GM23338 (cell line): ENCODE measurements at regions not wholly inside any gene's neighbourhood (a gene's known extent, or its start where the extent isn't known, plus 50 kb on each side); places are given as distances from the start of the nearest gene placed in this dataset.

ENCODE experiments used
- ATAC-seq: fragments of 200-7000 bp; cut with Tn5 transposase; 3 replicates; pipeline ENCODE4 v1.9.1; 2020
- DNase-seq: peaks from one replicate; pipeline ENCODE4 v3.0.0-alpha.2; 2015; ENCODE audit warnings: low spot score
- H2AFZ ChIP-seq: fragments of 200-600 bp; sonication (generic); 2 replicates; pipeline ENCODE4 v1.8.0; 2016; ENCODE audit warnings: antibody characterized with exemption, mild to moderate bottlenecking, moderate library complexity
- H3F3A ChIP-seq: fragments of 200-600 bp; sonication (generic); replicated peaks from 2 replicates; pipeline ENCODE4 v1.8.0; 2017; ENCODE audit warnings: antibody characterized with exemption, mixed run types, low read depth
- H3K27ac ChIP-seq: fragments of 200-600 bp; sonication (generic); 2 replicates; pipeline ENCODE4 v1.6.1; 2016; ENCODE audit warnings: low read depth
- H3K27me3 ChIP-seq: fragments of 200-600 bp; sonication (generic); 2 replicates; pipeline ENCODE4 v1.8.0; 2016; ENCODE audit warnings: mild to moderate bottlenecking, mixed run types, moderate library complexity; ENCODE audit not compliant: insufficient read depth
- H3K36me3 ChIP-seq: fragments of 200-600 bp; sonication (generic); 2 replicates; pipeline ENCODE4 v1.8.0; 2016; ENCODE audit warnings: mild to moderate bottlenecking; ENCODE audit not compliant: insufficient read depth
- H3K4me1 ChIP-seq: fragments of 200-600 bp; sonication (generic); 2 replicates; pipeline ENCODE4 v1.8.0; 2016; ENCODE audit warnings: mild to moderate bottlenecking, moderate library complexity; ENCODE audit not compliant: insufficient read depth
- H3K4me2 ChIP-seq: fragments of 200-600 bp; sonication (generic); 2 replicates; pipeline ENCODE4 v1.7.1; 2017; ENCODE audit warnings: mixed run types
- H3K4me3 ChIP-seq: fragments of 200-600 bp; sonication (generic); 2 replicates; pipeline ENCODE4 v1.6.1; 2016; ENCODE audit warnings: mixed run types
- H3K79me2 ChIP-seq: fragments of 200-600 bp; sonication (generic); replicated peaks from 2 replicates; pipeline ENCODE4 v1.8.0; 2017; ENCODE audit warnings: mild to moderate bottlenecking; ENCODE audit not compliant: insufficient read depth
- H3K9me2 ChIP-seq: fragments of 200-600 bp; sonication (generic); 2 replicates; pipeline ENCODE4 v1.8.0; 2017; ENCODE audit not compliant: insufficient read depth
- H4K20me1 ChIP-seq: fragments of 200-600 bp; sonication (generic); replicated peaks from 2 replicates; pipeline ENCODE4 v1.8.0; 2017; ENCODE audit warnings: mild to moderate bottlenecking; ENCODE audit not compliant: insufficient read depth
- H3K27ac Mint-ChIP-seq: 2 replicates; pipeline ENCODE4 v1.8.0; 2020; ENCODE audit warnings: inconsistent platforms, mild to moderate bottlenecking, moderate library complexity, mixed read lengths
- H3K27me3 Mint-ChIP-seq: 3 replicates; pipeline ENCODE4 v1.8.0; 2022; ENCODE audit warnings: low read depth, mild to moderate bottlenecking, moderate library complexity, mixed read lengths, inconsistent platforms; ENCODE audit not compliant: insufficient read depth, poor library complexity
- H3K36me3 Mint-ChIP-seq: 3 replicates; pipeline ENCODE4 v1.8.0; 2021; ENCODE audit warnings: low read depth, mild to moderate bottlenecking, inconsistent platforms, moderate library complexity, mixed read lengths
- H3K4me1 Mint-ChIP-seq: 3 replicates; pipeline ENCODE4 v1.8.0; 2020; ENCODE audit warnings: mild to moderate bottlenecking, inconsistent platforms, mixed read lengths
- H3K4me3 Mint-ChIP-seq: 3 replicates; pipeline ENCODE4 v1.8.0; 2021; ENCODE audit warnings: moderate library complexity, mild to moderate bottlenecking, inconsistent platforms, mixed read lengths
- H3K9me3 Mint-ChIP-seq: 3 replicates; pipeline ENCODE4 v1.8.0; 2020; ENCODE audit warnings: moderate library complexity, mild to moderate bottlenecking, inconsistent platforms, mixed read lengths
- CREB1 ChIP-seq: fragments of 250-450 bp; sonication (Bioruptor Pico); IDR thresholded peaks from 2 replicates; pipeline ENCODE4 v1.5.0; 2020; ENCODE audit warnings: low read depth, mild to moderate bottlenecking, moderate library complexity
- ETS1 ChIP-seq: IDR thresholded peaks from 2 replicates; pipeline ENCODE4 v1.6.1; 2016; ENCODE audit warnings: antibody characterized with exemption
- EZH2 ChIP-seq: fragments of 200-600 bp; sonication (generic); IDR thresholded peaks from one replicate; pipeline ENCODE4 v1.8.0; 2017; ENCODE audit warnings: antibody characterized with exemption, mild to moderate bottlenecking, low read depth; ENCODE audit not compliant: unreplicated experiment
- EZH2phosphoT487 ChIP-seq: fragments of 200-600 bp; sonication (generic); IDR thresholded peaks from one replicate; pipeline ENCODE4 v1.8.1; 2018; ENCODE audit warnings: antibody characterized with exemption; ENCODE audit not compliant: unreplicated experiment
- JUNB ChIP-seq: IDR thresholded peaks from one replicate; pipeline ENCODE4 v1.6.1; 2016; ENCODE audit warnings: antibody characterized with exemption; ENCODE audit not compliant: unreplicated experiment
- NANOG ChIP-seq: IDR thresholded peaks from 2 replicates; pipeline ENCODE4 v1.6.1; 2016; ENCODE audit warnings: antibody characterized with exemption, borderline replicate concordance
- POLR2AphosphoS5 ChIP-seq: IDR thresholded peaks from 2 replicates; pipeline ENCODE4 v1.6.1; 2016; ENCODE audit warnings: antibody characterized with exemption, low read depth
- STAT1 ChIP-seq: IDR thresholded peaks from one replicate; pipeline ENCODE4 v1.6.1; 2016; ENCODE audit warnings: antibody characterized with exemption; ENCODE audit not compliant: unreplicated experiment
- ZNF114 ChIP-seq: fragments of 250-450 bp; sonication (Bioruptor Pico); IDR thresholded peaks from 2 replicates; pipeline ENCODE4 v1.5.0; 2020; ENCODE audit warnings: mild to moderate bottlenecking, moderate library complexity
- ZNF331 ChIP-seq: fragments of 250-450 bp; sonication (Bioruptor Pico); IDR thresholded peaks from 2 replicates; pipeline ENCODE4 v1.5.0; 2020; ENCODE audit warnings: low read depth, mild to moderate bottlenecking, moderate library complexity
- TF ChIP-seq, protein P1 (sequence below), 2 experiments: fragments of 200-600 bp in 1 of 2; sonication (generic) in 1 of 2; conservative IDR thresholded peaks; 2 replicates each; pipeline versions ENCODE4 v1.5.1 to v1.6.1; 2016 to 2017; ENCODE audit warnings: antibody characterized with exemption in 2 of 2, low read depth in 2 of 2, mild to moderate bottlenecking in 2 of 2, moderate library complexity in 1 of 2
- TF ChIP-seq, protein P2 (sequence below): fragments of 250-450 bp; sonication (Bioruptor Pico); IDR thresholded peaks from 2 replicates; pipeline ENCODE4 v1.5.0; 2020; ENCODE audit warnings: mild to moderate bottlenecking, moderate library complexity
- TF ChIP-seq, protein P3 (sequence below): IDR thresholded peaks from one replicate; pipeline ENCODE4 v1.6.1; 2018; ENCODE audit warnings: antibody characterized with exemption; ENCODE audit not compliant: unreplicated experiment

DNA sequence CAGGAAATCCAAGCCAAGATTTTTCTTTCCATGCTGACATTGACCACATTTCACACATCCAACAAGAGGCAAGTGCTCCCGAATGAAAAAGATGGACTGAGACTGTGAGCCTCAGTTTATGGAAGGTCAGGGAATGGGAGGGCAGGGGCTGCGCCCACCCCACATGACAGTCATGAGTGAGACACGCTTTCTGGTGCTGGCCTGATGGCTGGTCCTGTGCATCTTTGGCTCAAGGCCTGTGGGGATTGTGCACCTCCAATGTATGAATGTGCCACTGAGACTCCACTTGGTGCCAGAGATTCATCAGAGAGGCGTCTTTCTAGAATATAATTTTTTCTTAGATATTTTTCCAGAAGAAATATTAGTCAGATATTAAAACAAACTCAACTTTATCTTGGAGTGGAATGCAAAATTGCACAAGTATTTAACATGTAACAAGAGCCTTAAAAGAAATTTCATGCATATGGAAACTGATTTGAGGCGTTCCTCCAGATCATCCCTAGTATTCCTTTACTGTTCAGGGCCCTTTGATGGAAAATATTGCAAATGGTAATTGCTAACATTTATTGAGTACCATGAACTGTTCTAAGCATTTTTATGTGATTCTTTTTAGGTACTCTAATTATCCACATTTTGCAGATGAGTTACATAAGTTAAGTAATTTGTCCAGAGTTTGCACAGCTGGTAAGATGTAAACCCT is 87.3 kb upstream of the GPR45 start:
- H3K4me1 Mint-ChIP-seq = no peaks in the 10 kb centered on the region

More for the DNA sequence above, 87.3 kb upstream of the GPR45 start:
- no peak overlapping the region for H2AFZ ChIP-seq
- Mint-ChIP-seq H3K27ac (no peak overlapping the region), H3K4me3 (no peak overlapping the region), H3K9me3 (peaks cover 28% of the 10 kb centered on the region), H3K36me3 (peaks cover 11% of the 10 kb centered on the region; the same call in 1 of the 3 replicates), H3K27me3 (no peaks in the 10 kb centered on the region)
- no peaks in the 10 kb centered on the region for H3K4me1 ChIP-seq
- no peak overlapping the region for H3K27ac ChIP-seq
- no peaks in the 10 kb centered on the region for H4K20me1 ChIP-seq
- no peaks in the 10 kb centered on the region for H3K27me3 ChIP-seq
- no peak for ATAC-seq
- TF ChIP-seq POLR2AphosphoS5 (no peak), STAT1 (no peak), JUNB (no peak), EZH2 (no peak), CREB1 (CRISPR knock-in tag) (no peak), NANOG (no peak), EZH2phosphoT487 (no peak), ZNF331 (no peak), ETS1 (no peak), ZNF114 (CRISPR knock-in tag) (no peak)
- TF ChIP-seq, protein P1, sequence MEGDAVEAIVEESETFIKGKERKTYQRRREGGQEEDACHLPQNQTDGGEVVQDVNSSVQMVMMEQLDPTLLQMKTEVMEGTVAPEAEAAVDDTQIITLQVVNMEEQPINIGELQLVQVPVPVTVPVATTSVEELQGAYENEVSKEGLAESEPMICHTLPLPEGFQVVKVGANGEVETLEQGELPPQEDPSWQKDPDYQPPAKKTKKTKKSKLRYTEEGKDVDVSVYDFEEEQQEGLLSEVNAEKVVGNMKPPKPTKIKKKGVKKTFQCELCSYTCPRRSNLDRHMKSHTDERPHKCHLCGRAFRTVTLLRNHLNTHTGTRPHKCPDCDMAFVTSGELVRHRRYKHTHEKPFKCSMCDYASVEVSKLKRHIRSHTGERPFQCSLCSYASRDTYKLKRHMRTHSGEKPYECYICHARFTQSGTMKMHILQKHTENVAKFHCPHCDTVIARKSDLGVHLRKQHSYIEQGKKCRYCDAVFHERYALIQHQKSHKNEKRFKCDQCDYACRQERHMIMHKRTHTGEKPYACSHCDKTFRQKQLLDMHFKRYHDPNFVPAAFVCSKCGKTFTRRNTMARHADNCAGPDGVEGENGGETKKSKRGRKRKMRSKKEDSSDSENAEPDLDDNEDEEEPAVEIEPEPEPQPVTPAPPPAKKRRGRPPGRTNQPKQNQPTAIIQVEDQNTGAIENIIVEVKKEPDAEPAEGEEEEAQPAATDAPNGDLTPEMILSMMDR (conservative IDR thresholded peaks at IDR 0.05; ENCODE audit: low read depth in 2 of 2) = no peak
- TF ChIP-seq, protein P2, sequence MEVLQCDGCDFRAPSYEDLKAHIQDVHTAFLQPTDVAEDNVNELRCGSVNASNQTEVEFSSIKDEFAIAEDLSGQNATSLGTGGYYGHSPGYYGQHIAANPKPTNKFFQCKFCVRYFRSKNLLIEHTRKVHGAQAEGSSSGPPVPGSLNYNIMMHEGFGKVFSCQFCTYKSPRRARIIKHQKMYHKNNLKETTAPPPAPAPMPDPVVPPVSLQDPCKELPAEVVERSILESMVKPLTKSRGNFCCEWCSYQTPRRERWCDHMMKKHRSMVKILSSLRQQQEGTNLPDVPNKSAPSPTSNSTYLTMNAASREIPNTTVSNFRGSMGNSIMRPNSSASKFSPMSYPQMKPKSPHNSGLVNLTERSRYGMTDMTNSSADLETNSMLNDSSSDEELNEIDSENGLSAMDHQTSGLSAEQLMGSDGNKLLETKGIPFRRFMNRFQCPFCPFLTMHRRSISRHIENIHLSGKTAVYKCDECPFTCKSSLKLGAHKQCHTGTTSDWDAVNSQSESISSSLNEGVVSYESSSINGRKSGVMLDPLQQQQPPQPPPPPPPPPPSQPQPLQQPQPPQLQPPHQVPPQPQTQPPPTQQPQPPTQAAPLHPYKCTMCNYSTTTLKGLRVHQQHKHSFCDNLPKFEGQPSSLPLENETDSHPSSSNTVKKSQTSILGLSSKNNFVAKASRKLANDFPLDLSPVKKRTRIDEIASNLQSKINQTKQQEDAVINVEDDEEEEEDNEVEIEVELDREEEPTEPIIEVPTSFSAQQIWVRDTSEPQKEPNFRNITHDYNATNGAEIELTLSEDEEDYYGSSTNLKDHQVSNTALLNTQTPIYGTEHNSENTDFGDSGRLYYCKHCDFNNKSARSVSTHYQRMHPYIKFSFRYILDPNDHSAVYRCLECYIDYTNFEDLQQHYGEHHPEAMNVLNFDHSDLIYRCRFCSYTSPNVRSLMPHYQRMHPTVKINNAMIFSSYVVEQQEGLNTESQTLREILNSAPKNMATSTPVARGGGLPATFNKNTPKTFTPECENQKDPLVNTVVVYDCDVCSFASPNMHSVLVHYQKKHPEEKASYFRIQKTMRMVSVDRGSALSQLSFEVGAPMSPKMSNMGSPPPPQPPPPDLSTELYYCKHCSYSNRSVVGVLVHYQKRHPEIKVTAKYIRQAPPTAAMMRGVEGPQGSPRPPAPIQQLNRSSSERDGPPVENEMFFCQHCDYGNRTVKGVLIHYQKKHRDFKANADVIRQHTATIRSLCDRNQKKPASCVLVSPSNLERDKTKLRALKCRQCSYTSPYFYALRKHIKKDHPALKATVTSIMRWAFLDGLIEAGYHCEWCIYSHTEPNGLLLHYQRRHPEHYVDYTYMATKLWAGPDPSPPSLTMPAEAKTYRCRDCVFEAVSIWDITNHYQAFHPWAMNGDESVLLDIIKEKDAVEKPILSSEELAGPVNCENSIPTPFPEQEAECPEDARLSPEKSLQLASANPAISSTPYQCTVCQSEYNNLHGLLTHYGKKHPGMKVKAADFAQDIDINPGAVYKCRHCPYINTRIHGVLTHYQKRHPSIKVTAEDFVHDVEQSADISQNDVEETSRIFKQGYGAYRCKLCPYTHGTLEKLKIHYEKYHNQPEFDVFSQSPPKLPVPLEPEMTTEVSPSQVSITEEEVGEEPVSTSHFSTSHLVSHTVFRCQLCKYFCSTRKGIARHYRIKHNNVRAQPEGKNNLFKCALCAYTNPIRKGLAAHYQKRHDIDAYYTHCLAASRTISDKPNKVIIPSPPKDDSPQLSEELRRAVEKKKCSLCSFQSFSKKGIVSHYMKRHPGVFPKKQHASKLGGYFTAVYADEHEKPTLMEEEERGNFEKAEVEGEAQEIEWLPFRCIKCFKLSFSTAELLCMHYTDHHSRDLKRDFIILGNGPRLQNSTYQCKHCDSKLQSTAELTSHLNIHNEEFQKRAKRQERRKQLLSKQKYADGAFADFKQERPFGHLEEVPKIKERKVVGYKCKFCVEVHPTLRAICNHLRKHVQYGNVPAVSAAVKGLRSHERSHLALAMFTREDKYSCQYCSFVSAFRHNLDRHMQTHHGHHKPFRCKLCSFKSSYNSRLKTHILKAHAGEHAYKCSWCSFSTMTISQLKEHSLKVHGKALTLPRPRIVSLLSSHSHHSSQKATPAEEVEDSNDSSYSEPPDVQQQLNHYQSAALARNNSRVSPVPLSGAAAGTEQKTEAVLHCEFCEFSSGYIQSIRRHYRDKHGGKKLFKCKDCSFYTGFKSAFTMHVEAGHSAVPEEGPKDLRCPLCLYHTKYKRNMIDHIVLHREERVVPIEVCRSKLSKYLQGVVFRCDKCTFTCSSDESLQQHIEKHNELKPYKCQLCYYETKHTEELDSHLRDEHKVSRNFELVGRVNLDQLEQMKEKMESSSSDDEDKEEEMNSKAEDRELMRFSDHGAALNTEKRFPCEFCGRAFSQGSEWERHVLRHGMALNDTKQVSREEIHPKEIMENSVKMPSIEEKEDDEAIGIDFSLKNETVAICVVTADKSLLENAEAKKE = no peak
- TF ChIP-seq, protein P3, sequence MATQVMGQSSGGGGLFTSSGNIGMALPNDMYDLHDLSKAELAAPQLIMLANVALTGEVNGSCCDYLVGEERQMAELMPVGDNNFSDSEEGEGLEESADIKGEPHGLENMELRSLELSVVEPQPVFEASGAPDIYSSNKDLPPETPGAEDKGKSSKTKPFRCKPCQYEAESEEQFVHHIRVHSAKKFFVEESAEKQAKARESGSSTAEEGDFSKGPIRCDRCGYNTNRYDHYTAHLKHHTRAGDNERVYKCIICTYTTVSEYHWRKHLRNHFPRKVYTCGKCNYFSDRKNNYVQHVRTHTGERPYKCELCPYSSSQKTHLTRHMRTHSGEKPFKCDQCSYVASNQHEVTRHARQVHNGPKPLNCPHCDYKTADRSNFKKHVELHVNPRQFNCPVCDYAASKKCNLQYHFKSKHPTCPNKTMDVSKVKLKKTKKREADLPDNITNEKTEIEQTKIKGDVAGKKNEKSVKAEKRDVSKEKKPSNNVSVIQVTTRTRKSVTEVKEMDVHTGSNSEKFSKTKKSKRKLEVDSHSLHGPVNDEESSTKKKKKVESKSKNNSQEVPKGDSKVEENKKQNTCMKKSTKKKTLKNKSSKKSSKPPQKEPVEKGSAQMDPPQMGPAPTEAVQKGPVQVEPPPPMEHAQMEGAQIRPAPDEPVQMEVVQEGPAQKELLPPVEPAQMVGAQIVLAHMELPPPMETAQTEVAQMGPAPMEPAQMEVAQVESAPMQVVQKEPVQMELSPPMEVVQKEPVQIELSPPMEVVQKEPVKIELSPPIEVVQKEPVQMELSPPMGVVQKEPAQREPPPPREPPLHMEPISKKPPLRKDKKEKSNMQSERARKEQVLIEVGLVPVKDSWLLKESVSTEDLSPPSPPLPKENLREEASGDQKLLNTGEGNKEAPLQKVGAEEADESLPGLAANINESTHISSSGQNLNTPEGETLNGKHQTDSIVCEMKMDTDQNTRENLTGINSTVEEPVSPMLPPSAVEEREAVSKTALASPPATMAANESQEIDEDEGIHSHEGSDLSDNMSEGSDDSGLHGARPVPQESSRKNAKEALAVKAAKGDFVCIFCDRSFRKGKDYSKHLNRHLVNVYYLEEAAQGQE = no peak
- H3F3A ChIP-seq = no peaks in the 10 kb centered on the region
- 0 out of 2 replicates have a peak, but pooled peaks cover 17% of the 10 kb centered on the region for H3K9me2 ChIP-seq
- no peak overlapping the region for H3K4me2 ChIP-seq
- DNase-seq = no peak
- H3K36me3 ChIP-seq = no peaks in the 10 kb centered on the region
- no peaks in the 10 kb centered on the region; the same call in 1 of the 2 replicates for H3K79me2 ChIP-seq
- H3K4me3 ChIP-seq = no peak overlapping the region
